Astrocyte (in vitro differentiated cells and primary cell): ENCODE measurements at regions not wholly inside any gene's neighbourhood (a gene's known extent, or its start where the extent isn't known, plus 50 kb on each side); places are given as distances from the start of the nearest gene placed in this dataset.

Source experiments
- DNase-seq: peaks from one replicate; pipeline ENCODE4 v3.0.0-alpha.2; 2010; ENCODE audit warnings: low read depth
- FAIRE-seq: peaks from 2 replicates; lab custom pipeline; 2011; peaks lifted over from hg19 to GRCh38; lab: Jason Lieb, UNC
- H2AFZ ChIP-seq: 2 replicates; pipeline ENCODE4 v1.6.0; 2012; ENCODE audit warnings: low read depth, low read length, inconsistent platforms
- H3K27ac ChIP-seq: 2 replicates; pipeline ENCODE4 v1.5.1; 2011; ENCODE audit warnings: low read depth, low read length, inconsistent platforms
- H3K27me3 ChIP-seq: 2 replicates; pipeline ENCODE4 v1.6.0; 2011; ENCODE audit warnings: low read length, inconsistent platforms; ENCODE audit not compliant: insufficient read depth
- H3K36me3 ChIP-seq: 2 replicates; pipeline ENCODE4 v1.5.1; 2011; ENCODE audit warnings: low read length, inconsistent platforms; ENCODE audit not compliant: insufficient read depth
- H3K4me1 ChIP-seq: 2 replicates; pipeline ENCODE4 v1.5.1; 2011; ENCODE audit warnings: low read length, inconsistent platforms; ENCODE audit not compliant: insufficient read depth
- H3K4me2 ChIP-seq: 2 replicates; pipeline ENCODE4 v1.6.0; 2012; ENCODE audit warnings: low read length, inconsistent platforms
- H3K4me3 ChIP-seq: 2 replicates; pipeline ENCODE4 v1.5.1; 2011; ENCODE audit warnings: low read depth, mild to moderate bottlenecking, low read length, inconsistent platforms; ENCODE audit not compliant: insufficient read depth
- H3K79me2 ChIP-seq: 2 replicates; pipeline ENCODE4 v1.6.0; 2012; ENCODE audit warnings: mild to moderate bottlenecking, low read length, inconsistent platforms; ENCODE audit not compliant: insufficient read depth
- H3K9ac ChIP-seq: 2 replicates; pipeline ENCODE4 v1.6.0; 2012; ENCODE audit warnings: mild to moderate bottlenecking, low read length, inconsistent platforms
- H3K9me3 ChIP-seq: 2 replicates; pipeline ENCODE4 v1.5.1; 2012; ENCODE audit warnings: low read depth, mild to moderate bottlenecking, low read length, inconsistent platforms; ENCODE audit not compliant: insufficient read depth
- H4K20me1 ChIP-seq: 2 replicates; pipeline ENCODE4 v1.6.0; 2012; ENCODE audit warnings: low read length, inconsistent platforms; ENCODE audit not compliant: insufficient read depth
- H3K27ac Mint-ChIP-seq: one replicate; pipeline ENCODE4 v1.8.0; 2021; ENCODE audit warnings: mild to moderate bottlenecking, mixed read lengths; ENCODE audit not compliant: unreplicated experiment
- H3K27me3 Mint-ChIP-seq: one replicate; pipeline ENCODE4 v1.8.0; 2021; ENCODE audit warnings: low read depth, mixed read lengths; ENCODE audit not compliant: unreplicated experiment
- H3K36me3 Mint-ChIP-seq: one replicate; pipeline ENCODE4 v1.8.0; 2021; ENCODE audit warnings: low read depth, mixed read lengths; ENCODE audit not compliant: unreplicated experiment
- H3K4me1 Mint-ChIP-seq: one replicate; pipeline ENCODE4 v1.8.0; 2021; ENCODE audit warnings: low read depth, mixed read lengths; ENCODE audit not compliant: unreplicated experiment
- H3K4me3 Mint-ChIP-seq: one replicate; pipeline ENCODE4 v1.8.0; 2021; ENCODE audit warnings: mild to moderate bottlenecking, moderate library complexity, mixed read lengths; ENCODE audit not compliant: unreplicated experiment
- H3K9me3 Mint-ChIP-seq: one replicate; pipeline ENCODE4 v1.8.0; 2021; ENCODE audit warnings: mild to moderate bottlenecking, mixed read lengths; ENCODE audit not compliant: unreplicated experiment
- CTCF ChIP-seq: IDR thresholded peaks from 2 replicates; pipeline ENCODE4 v1.5.1; 2011; ENCODE audit warnings: low read depth, mild to moderate bottlenecking, inconsistent platforms, low read length, moderate library complexity; ENCODE audit not compliant: insufficient read depth
- EZH2 ChIP-seq: IDR thresholded peaks from 2 replicates; pipeline ENCODE4 v1.6.1; 2012; ENCODE audit warnings: mild to moderate bottlenecking, low read length, inconsistent platforms; ENCODE audit not compliant: insufficient read depth

GRCh38 chr13:72168126-72168855 is 301.3 kb upstream of the DACH1 start:
- Histone ChIP-seq H3K9me3 (no peaks in the 10 kb centered on the region), H3K79me2 (no peaks in the 10 kb centered on the region), H3K9ac (no peak overlapping the region), H3K27me3 (no peaks in the 10 kb centered on the region), H4K20me1 (no peaks in the 10 kb centered on the region), H3K4me3 (no peak overlapping the region), H3K4me1 (peaks cover 6% of the 10 kb centered on the region), H3K36me3 (no peaks in the 10 kb centered on the region), H3K27ac (no peak overlapping the region), H3K4me2 (no peak overlapping the region), H2AFZ (no peak overlapping the region)
- H3K27ac Mint-ChIP-seq = no peak overlapping the region
- H3K4me3 Mint-ChIP-seq = no peak overlapping the region
- no peaks in the 10 kb centered on the region for H3K27me3 Mint-ChIP-seq
- no peaks in the 10 kb centered on the region for H3K9me3 Mint-ChIP-seq
- H3K36me3 Mint-ChIP-seq = no peaks in the 10 kb centered on the region
- TF ChIP-seq EZH2 = no peak
- no peak for TF ChIP-seq CTCF
- DNase-seq = no peak
- no peak for FAIRE-seq
- peaks cover 33% of the 10 kb centered on the region for H3K4me1 Mint-ChIP-seq

GRCh38 chr13:72166102-72166650 is 299.2 kb upstream of the DACH1 start:
- no peaks in the 10 kb centered on the region for H3K27me3 ChIP-seq
- H3K4me2 ChIP-seq = peak overlapping the region; percentile 10
- no peak overlapping the region for H2AFZ ChIP-seq
- no peaks in the 10 kb centered on the region for H3K27me3 Mint-ChIP-seq
- H3K4me1 Mint-ChIP-seq = peaks cover 27% of the 10 kb centered on the region
- no peak overlapping the region for H3K27ac ChIP-seq
- no peak overlapping the region for H3K9ac ChIP-seq
- no peaks in the 10 kb centered on the region for H3K79me2 ChIP-seq
- peak overlapping the region; percentile 77 for H3K27ac Mint-ChIP-seq
- FAIRE-seq (no peak), DNase-seq (peak; percentile 41)
- no peaks in the 10 kb centered on the region for H4K20me1 ChIP-seq
- no peaks in the 10 kb centered on the region for H3K36me3 Mint-ChIP-seq
- H3K9me3 ChIP-seq = no peaks in the 10 kb centered on the region
- H3K9me3 Mint-ChIP-seq = no peaks in the 10 kb centered on the region
- H3K4me3 Mint-ChIP-seq = no peak overlapping the region
- TF ChIP-seq CTCF (no peak), EZH2 (no peak)
- peaks cover 6% of the 10 kb centered on the region for H3K4me1 ChIP-seq
- no peaks in the 10 kb centered on the region for H3K36me3 ChIP-seq
- H3K4me3 ChIP-seq = no peak overlapping the region

- Histone ChIP-seq H2AFZ (no peak overlapping the region), H3K4me1 (peaks cover 6% of the 10 kb centered on the region), H3K9ac (no peak overlapping the region), H3K27me3 (no peaks in the 10 kb centered on the region), H3K79me2 (no peaks in the 10 kb centered on the region), H3K4me2 (no peak overlapping the region), H3K9me3 (no peaks in the 10 kb centered on the region), H3K27ac (no peak overlapping the region), H3K4me3 (no peak overlapping the region), H4K20me1 (no peaks in the 10 kb centered on the region), H3K36me3 (no peaks in the 10 kb centered on the region)
- Mint-ChIP-seq H3K9me3 (no peaks in the 10 kb centered on the region), H3K4me3 (no peak overlapping the region), H3K36me3 (no peaks in the 10 kb centered on the region), H3K4me1 (peaks cover 25% of the 10 kb centered on the region), H3K27me3 (no peaks in the 10 kb centered on the region), H3K27ac (no peak overlapping the region)
- no peak for TF ChIP-seq EZH2
- TF ChIP-seq CTCF = no peak
- FAIRE-seq (no peak), DNase-seq (no peak)
Measured at GRCh38 chr13:72165276-72165675, 298.3 kb upstream of the DACH1 start.
